Activated CD4-positive, alpha-beta T cell treated with anti-CD3 and anti-CD28 coated beads, Interleukin-2, Interleukin-4, amounts not matched to agents 100 ng/mL and 50 ng/mL, durations not matched to agents 16 hours and 8 hours (primary cell): ENCODE measurements at regions not wholly inside any gene's neighbourhood (a gene's known extent, or its start where the extent isn't known, plus 50 kb on each side); places are given as distances from the start of the nearest gene placed in this dataset.
"Not testable (repeated sequence)": the region's sequence is repeated elsewhere in the genome, so short reads cannot be mapped to it uniquely, and the experiment has no call there.

Experiments
- DNase-seq: peaks from one replicate; pipeline ENCODE4 v3.0.0-alpha.2; 2020; ENCODE audit warnings: low spot score

- DNase-seq = no peak
Observed at GRCh38 chr21:16117331-16117730, 387.5 kb downstream of the USP25 start.

- no peak for DNase-seq
Observed at GRCh38 chr21:16117851-16118590, 388.2 kb downstream of the USP25 start.

- DNase-seq = no peak
Observed at GRCh38 chr21:16124378-16125138, 394.8 kb downstream of the USP25 start.

- no peak for DNase-seq
Observed at GRCh38 chr21:16125274-16125673, 395.5 kb downstream of the USP25 start.

- not testable (repeated sequence) for DNase-seq
Observed at GRCh38 chr21:16132453-16132852, 402.7 kb downstream of the USP25 start.

GRCh38 chr21:16133248-16133647 lies 403.5 kb downstream of the USP25 start:
- DNase-seq = no peak

GRCh38 chr21:16134134-16134533 lies 404.4 kb downstream of the USP25 start:
- no peak for DNase-seq

GRCh38 chr21:16137106-16137505 lies 407.3 kb downstream of the USP25 start:
- DNase-seq = no peak

- no peak for DNase-seq
Observed at GRCh38 chr21:16145052-16145451, 415.3 kb downstream of the USP25 start.

- DNase-seq = no peak
Observed at GRCh38 chr21:16145479-16145878, 415.7 kb downstream of the USP25 start.

- no peak for DNase-seq
Observed at GRCh38 chr21:16154321-16154720, 424.5 kb downstream of the USP25 start.

GRCh38 chr21:16154951-16155635 lies 425.3 kb downstream of the USP25 start:
- no peak for DNase-seq

- no peak for DNase-seq
Observed at GRCh38 chr21:16156841-16157489, 427.2 kb downstream of the USP25 start.

GRCh38 chr21:16159213-16159970 lies 429.6 kb downstream of the USP25 start:
- no peak for DNase-seq

- no peak for DNase-seq
Observed at GRCh38 chr21:16159971-16160350, 430.2 kb downstream of the USP25 start.

GRCh38 chr21:16162953-16163352 lies 433.2 kb downstream of the USP25 start:
- no peak for DNase-seq

GRCh38 chr21:16169102-16169511 lies 439.3 kb downstream of the USP25 start:
- no peak for DNase-seq

GRCh38 chr21:16169779-16170178 lies 440.0 kb downstream of the USP25 start:
- no peak for DNase-seq

GRCh38 chr21:16176570-16176969 lies 446.8 kb downstream of the USP25 start:
- DNase-seq = no peak

GRCh38 chr21:16177532-16177931 lies 447.8 kb downstream of the USP25 start:
- no peak for DNase-seq

- DNase-seq = no peak
Observed at GRCh38 chr21:16179773-16180172, 450.0 kb downstream of the USP25 start.

- DNase-seq = no peak
Observed at GRCh38 chr21:16180614-16181013, 450.8 kb downstream of the USP25 start.
